ENCODE measurements at regions not wholly inside any gene's neighbourhood (a gene's known extent, or its start where the extent isn't known, plus 50 kb on each side); places are given as distances from the start of the nearest gene placed in this dataset.
A peak's percentile ranks its signal among the peaks of the same experiment; 100 is the strongest.

GRCh38 chr6:134114489-134114888, 62.1 kb upstream of the SLC2A12 start:
- ChIA-PET POLR2A (ENCODE audit: unreplicated experiment) (no interaction called here), CTCF (no interaction called here)
- H3K4me1 ChIP-seq (ENCODE audit: insufficient read depth, low read length), result no peaks in the 10 kb centered on the region; the same call in 1 of the 2 replicates
- H3K4me2 ChIP-seq (ENCODE audit: low read length), result no peak overlapping the region
- H3F3A ChIP-seq (ENCODE audit: low read length, unreplicated experiment), result no peaks in the 10 kb centered on the region
- H3K4me3 ChIP-seq (ENCODE audit: low read length), result no peak overlapping the region
- no peak overlapping the region for H3K27ac ChIP-seq (ENCODE audit: low read length)
- intact Hi-C loops (cut with micrococcal nuclease), result no loop called here
- BruUV-seq (replicated peaks), result no TSS peak
- no peaks in the 10 kb centered on the region for H3K27me3 ChIP-seq (ENCODE audit: low read length)
- ATAC-seq (no peak), DNase-seq (no peak)
- H3K9ac ChIP-seq (ENCODE audit: low read length), result no peak overlapping the region
- no peaks in the 10 kb centered on the region for H3K9me2 ChIP-seq (replicated peaks; ENCODE audit: low read length)
- no peaks in the 10 kb centered on the region for H4K20me1 ChIP-seq (ENCODE audit: low read length)
- H3K36me3 ChIP-seq (ENCODE audit: low read depth, low read length), result peaks cover 3% of the 10 kb centered on the region; the same call in 1 of the 2 replicates
- TF ChIP-seq EZH2phosphoT487 (IDR thresholded peaks at IDR 0.05; ENCODE audit: borderline replicate concordance, low read length), result no peak
- no peaks in the 10 kb centered on the region for H3K9me3 ChIP-seq (ENCODE audit: low read length)
- H2AFZ ChIP-seq (ENCODE audit: low read length), result no peak overlapping the region
- H3K79me2 ChIP-seq (ENCODE audit: low read length), result no peaks in the 10 kb centered on the region

GRCh38 chr6:134111726-134112125, 59.3 kb upstream of the SLC2A12 start:
- H3K27me3 ChIP-seq (ENCODE audit: low read length), result no peaks in the 10 kb centered on the region
- POLR2A ChIA-PET (ENCODE audit: unreplicated experiment), result no interaction called here
- TF ChIP-seq EZH2phosphoT487 (IDR thresholded peaks at IDR 0.05; ENCODE audit: borderline replicate concordance, low read length), result no peak
- no peak for TF ChIP-seq EZH2 (IDR thresholded peaks at IDR 0.05; ENCODE audit: low read length, unreplicated experiment)
- TF ChIP-seq, protein P1, sequence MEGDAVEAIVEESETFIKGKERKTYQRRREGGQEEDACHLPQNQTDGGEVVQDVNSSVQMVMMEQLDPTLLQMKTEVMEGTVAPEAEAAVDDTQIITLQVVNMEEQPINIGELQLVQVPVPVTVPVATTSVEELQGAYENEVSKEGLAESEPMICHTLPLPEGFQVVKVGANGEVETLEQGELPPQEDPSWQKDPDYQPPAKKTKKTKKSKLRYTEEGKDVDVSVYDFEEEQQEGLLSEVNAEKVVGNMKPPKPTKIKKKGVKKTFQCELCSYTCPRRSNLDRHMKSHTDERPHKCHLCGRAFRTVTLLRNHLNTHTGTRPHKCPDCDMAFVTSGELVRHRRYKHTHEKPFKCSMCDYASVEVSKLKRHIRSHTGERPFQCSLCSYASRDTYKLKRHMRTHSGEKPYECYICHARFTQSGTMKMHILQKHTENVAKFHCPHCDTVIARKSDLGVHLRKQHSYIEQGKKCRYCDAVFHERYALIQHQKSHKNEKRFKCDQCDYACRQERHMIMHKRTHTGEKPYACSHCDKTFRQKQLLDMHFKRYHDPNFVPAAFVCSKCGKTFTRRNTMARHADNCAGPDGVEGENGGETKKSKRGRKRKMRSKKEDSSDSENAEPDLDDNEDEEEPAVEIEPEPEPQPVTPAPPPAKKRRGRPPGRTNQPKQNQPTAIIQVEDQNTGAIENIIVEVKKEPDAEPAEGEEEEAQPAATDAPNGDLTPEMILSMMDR (conservative IDR thresholded peaks at IDR 0.05; ENCODE audit: low read depth, low read length), result no peak
- no peak overlapping the region for H3K27ac ChIP-seq (ENCODE audit: low read length)
- H3K4me1 ChIP-seq (ENCODE audit: insufficient read depth, low read length), result peaks cover 10% of the 10 kb centered on the region
- no peak overlapping the region for H2AFZ ChIP-seq (ENCODE audit: low read length)
- ATAC-seq (no peak), DNase-seq (no peak)
- H3K9me2 ChIP-seq (replicated peaks; ENCODE audit: low read length), result no peaks in the 10 kb centered on the region
- no peak overlapping the region for H3K4me2 ChIP-seq (ENCODE audit: low read length)
- peaks cover 3% of the 10 kb centered on the region; the same call in 1 of the 2 replicates for H3K36me3 ChIP-seq (ENCODE audit: low read depth, low read length)
- H3K9ac ChIP-seq (ENCODE audit: low read length), result no peak overlapping the region
- no peaks in the 10 kb centered on the region for H3K9me3 ChIP-seq (ENCODE audit: low read length)
- H4K20me1 ChIP-seq (ENCODE audit: low read length), result no peaks in the 10 kb centered on the region
- CTCF ChIA-PET, result no interaction called here
- H3F3A ChIP-seq (ENCODE audit: low read length, unreplicated experiment), result no peaks in the 10 kb centered on the region
- intact Hi-C loops (cut with micrococcal nuclease), result no loop called here
- H3K4me3 ChIP-seq (ENCODE audit: low read length), result no peak overlapping the region
- BruUV-seq (replicated peaks), result no TSS peak
- no peaks in the 10 kb centered on the region for H3K79me2 ChIP-seq (ENCODE audit: low read length)

DNA sequence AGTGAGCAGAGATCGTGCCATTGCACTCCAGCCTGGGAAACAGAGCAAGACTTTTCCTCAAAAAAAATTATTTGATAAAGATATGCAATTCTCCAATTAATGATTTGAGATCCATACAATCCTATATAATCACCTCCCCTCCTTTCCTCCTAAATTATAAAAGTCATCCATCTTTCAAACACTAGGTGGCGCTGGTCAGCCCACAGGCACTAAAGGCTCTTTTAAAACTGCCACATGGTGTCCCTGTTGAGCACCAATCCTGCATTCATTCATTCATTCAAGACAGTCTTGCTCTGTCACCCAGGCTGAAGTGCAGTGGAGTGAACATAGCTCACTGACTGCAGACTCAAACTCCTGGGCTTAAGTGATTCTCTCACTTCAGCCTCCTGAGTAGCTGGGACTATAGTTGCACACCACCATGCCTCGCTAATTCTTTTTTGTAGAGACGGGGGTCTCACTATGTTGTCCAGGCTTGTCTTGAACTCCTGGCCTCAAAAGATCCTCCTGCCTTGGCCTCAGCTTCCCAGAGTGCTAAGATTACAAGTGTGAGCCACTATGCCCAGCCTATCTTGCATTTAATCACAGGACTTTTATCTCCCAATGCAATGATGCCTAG, 58.7 kb upstream of the SLC2A12 start:
- Histone ChIP-seq H3F3A (ENCODE audit: low read length, unreplicated experiment) (no peaks in the 10 kb centered on the region), H4K20me1 (ENCODE audit: low read length) (no peaks in the 10 kb centered on the region), H3K4me1 (ENCODE audit: insufficient read depth, low read length) (peaks cover 14% of the 10 kb centered on the region), H3K4me2 (ENCODE audit: low read length) (no peak overlapping the region), H3K36me3 (ENCODE audit: low read depth, low read length) (peaks cover 3% of the 10 kb centered on the region; the same call in 1 of the 2 replicates), H3K27me3 (ENCODE audit: low read length) (no peaks in the 10 kb centered on the region), H3K9me3 (ENCODE audit: low read length) (no peaks in the 10 kb centered on the region), H3K79me2 (ENCODE audit: low read length) (no peaks in the 10 kb centered on the region), H3K9ac (ENCODE audit: low read length) (no peak overlapping the region), H2AFZ (ENCODE audit: low read length) (no peak overlapping the region), H3K9me2 (replicated peaks; ENCODE audit: low read length) (no peaks in the 10 kb centered on the region), H3K27ac (ENCODE audit: low read length) (no peak overlapping the region), H3K4me3 (ENCODE audit: low read length) (no peak overlapping the region)
- CTCF ChIA-PET, result no interaction called here
- TF ChIP-seq EZH2phosphoT487 (IDR thresholded peaks at IDR 0.05; ENCODE audit: borderline replicate concordance, low read length), result no peak
- TF ChIP-seq, protein P1 (conservative IDR thresholded peaks at IDR 0.05; ENCODE audit: low read depth, low read length), result peak; percentile 91
- POLR2A ChIA-PET (ENCODE audit: unreplicated experiment), result no interaction called here
- DNase-seq (peak; percentile 77), ATAC-seq (peak; percentile 23; the same call in 1 of the 2 replicates)
- intact Hi-C loops (cut with micrococcal nuclease), result no loop called here
- no TSS peak for BruUV-seq (replicated peaks)
